ENCODE measurements at regions not wholly inside any gene's neighbourhood (a gene's known extent, or its start where the extent isn't known, plus 50 kb on each side); places are given as distances from the start of the nearest gene placed in this dataset.

DNA sequence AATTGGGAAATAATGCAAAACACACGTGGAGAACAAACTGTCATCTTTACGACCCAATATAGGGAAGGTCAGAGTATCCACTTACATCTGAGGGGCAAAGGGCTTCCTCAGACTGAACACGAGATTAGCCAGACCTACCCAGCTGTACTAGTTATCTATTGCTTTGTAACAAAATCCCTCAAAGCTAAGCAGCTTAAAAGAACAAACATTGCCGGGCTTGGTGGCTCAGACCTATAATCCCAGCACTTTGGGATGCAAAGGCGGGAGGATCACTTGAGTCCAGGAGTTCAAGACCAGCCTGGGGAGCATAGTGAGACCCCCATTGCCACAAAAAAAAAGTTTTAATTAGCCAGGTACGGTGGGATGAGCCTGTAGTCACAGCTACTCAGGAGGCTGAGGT, 262.8 kb downstream of the LTN1 start:
- H3K4me1 ChIP-seq (ENCODE audit: control insufficient read depth in 5 of 5, insufficient read depth in 5 of 5, low read length in 5 of 5) = peaks cover 0 to 4% (median 0%) of the 10 kb centered on the region in 5 donors
- H3K27me3 ChIP-seq (ENCODE audit: control insufficient read depth in 5 of 5, insufficient read depth in 4 of 5, low read length in 5 of 5) = no peaks in the 10 kb centered on the region
- no peaks in the 10 kb centered on the region for H3K36me3 ChIP-seq (ENCODE audit: control insufficient read depth in 5 of 5, insufficient read depth in 5 of 5, low read length in 5 of 5)
- no peak overlapping the region for H3K27ac ChIP-seq (ENCODE audit: low read depth, low read length)
- no peak overlapping the region for H3K4me3 ChIP-seq (ENCODE audit: low read depth in 1 of 5, low read length in 5 of 5)
- no peak overlapping the region for H3K9ac ChIP-seq (ENCODE audit: low read length in 5 of 5)
- H3K9me3 ChIP-seq (ENCODE audit: control insufficient read depth in 5 of 5, low read length in 5 of 5) = no peaks in the 10 kb centered on the region

DNA sequence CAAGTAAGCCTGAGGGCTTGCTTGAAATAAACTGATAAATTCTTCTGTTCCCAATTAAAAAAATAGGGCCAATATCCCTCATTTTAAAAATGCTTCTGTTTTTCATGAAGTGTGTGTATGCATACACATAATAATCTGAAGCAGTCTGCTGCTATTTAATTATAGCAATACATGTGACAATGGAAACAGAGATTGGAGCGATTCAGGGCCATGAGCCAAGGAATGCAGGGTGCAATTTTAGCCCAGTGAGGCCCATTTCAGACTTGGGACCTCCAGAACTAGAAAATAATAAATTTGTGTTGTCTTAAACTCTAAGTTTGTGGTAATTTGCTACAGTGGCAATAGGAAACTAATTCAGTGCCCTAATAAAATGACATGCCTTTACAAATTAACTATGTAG, 264.9 kb downstream of the LTN1 start:
- no peak overlapping the region for H3K27ac ChIP-seq (ENCODE audit: low read depth, low read length)

DNA sequence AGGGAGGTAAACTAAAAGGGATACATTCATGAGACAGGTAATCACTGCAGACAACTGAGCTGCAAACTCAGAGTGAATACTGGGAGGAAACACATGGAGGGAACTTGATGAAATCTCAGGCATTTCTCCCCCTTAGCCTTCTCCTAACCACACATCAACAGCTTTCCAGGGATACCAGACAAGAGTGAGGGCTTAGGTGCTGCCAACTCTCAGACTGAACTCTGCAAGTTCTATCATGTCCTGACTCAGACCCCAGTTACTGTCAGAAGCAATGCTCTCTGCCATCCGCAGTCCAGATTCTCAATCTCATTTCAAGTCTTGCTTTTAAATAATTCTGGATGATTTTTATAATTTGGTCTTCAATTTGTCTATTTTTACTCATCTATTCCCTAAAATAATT, 267.3 kb downstream of the LTN1 start:
- H3K9ac ChIP-seq (ENCODE audit: low read length in 5 of 5) = no peak overlapping the region
- H3K9me3 ChIP-seq (ENCODE audit: control insufficient read depth in 5 of 5, low read length in 5 of 5) = no peaks in the 10 kb centered on the region
- H3K27me3 ChIP-seq (ENCODE audit: control insufficient read depth in 5 of 5, insufficient read depth in 4 of 5, low read length in 5 of 5) = no peaks in the 10 kb centered on the region
- H3K4me1 ChIP-seq (ENCODE audit: control insufficient read depth in 5 of 5, insufficient read depth in 5 of 5, low read length in 5 of 5) = no peaks in the 10 kb centered on the region
- no peaks in the 10 kb centered on the region for H3K36me3 ChIP-seq (ENCODE audit: control insufficient read depth in 5 of 5, insufficient read depth in 5 of 5, low read length in 5 of 5)
- no peak overlapping the region for H3K27ac ChIP-seq (ENCODE audit: low read depth, low read length)
- H3K4me3 ChIP-seq (ENCODE audit: low read depth in 1 of 5, low read length in 5 of 5) = no peak overlapping the region

More for the DNA sequence above, 264.9 kb downstream of the LTN1 start:
- peaks cover 0 to 4% (median 0%) of the 10 kb centered on the region in 5 donors for H3K4me1 ChIP-seq (ENCODE audit: control insufficient read depth in 5 of 5, insufficient read depth in 5 of 5, low read length in 5 of 5)
- no peak overlapping the region for H3K9ac ChIP-seq (ENCODE audit: low read length in 5 of 5)
- H3K4me3 ChIP-seq (ENCODE audit: low read depth in 1 of 5, low read length in 5 of 5) = no peak overlapping the region
- no peaks in the 10 kb centered on the region for H3K27me3 ChIP-seq (ENCODE audit: control insufficient read depth in 5 of 5, insufficient read depth in 4 of 5, low read length in 5 of 5)
- H3K36me3 ChIP-seq (ENCODE audit: control insufficient read depth in 5 of 5, insufficient read depth in 5 of 5, low read length in 5 of 5) = no peaks in the 10 kb centered on the region
- H3K9me3 ChIP-seq (ENCODE audit: control insufficient read depth in 5 of 5, low read length in 5 of 5) = no peaks in the 10 kb centered on the region

DNA sequence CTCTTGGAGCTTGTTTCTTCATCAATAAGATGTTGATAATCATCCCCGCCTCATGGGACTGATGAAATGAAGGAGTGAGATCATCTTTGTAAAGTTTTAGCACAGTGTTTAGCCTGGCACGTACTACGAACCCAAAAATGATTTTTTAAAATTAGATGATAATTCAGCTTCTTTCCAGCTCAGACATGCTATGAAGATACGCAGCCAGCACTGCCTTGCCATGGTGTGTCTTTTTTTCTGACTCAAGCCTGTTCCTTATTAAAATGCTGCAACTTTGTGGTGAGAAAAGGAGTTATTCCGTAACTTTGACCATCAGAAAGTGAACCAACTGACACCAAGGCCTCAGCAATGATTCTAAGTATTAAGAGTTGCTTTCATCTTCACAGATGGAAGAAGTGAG, 269.0 kb downstream of the LTN1 start:
- no peaks in the 10 kb centered on the region for H3K9me3 ChIP-seq (ENCODE audit: control insufficient read depth in 5 of 5, low read length in 5 of 5)
- H3K36me3 ChIP-seq (ENCODE audit: control insufficient read depth in 5 of 5, insufficient read depth in 5 of 5, low read length in 5 of 5) = no peaks in the 10 kb centered on the region
- H3K4me3 ChIP-seq (ENCODE audit: low read depth in 1 of 5, low read length in 5 of 5) = no peak overlapping the region
- no peaks in the 10 kb centered on the region for H3K4me1 ChIP-seq (ENCODE audit: control insufficient read depth in 5 of 5, insufficient read depth in 5 of 5, low read length in 5 of 5)
- no peak overlapping the region for H3K9ac ChIP-seq (ENCODE audit: low read length in 5 of 5)
- H3K27ac ChIP-seq (ENCODE audit: low read depth, low read length) = no peak overlapping the region
- H3K27me3 ChIP-seq (ENCODE audit: control insufficient read depth in 5 of 5, insufficient read depth in 4 of 5, low read length in 5 of 5) = no peaks in the 10 kb centered on the region

DNA sequence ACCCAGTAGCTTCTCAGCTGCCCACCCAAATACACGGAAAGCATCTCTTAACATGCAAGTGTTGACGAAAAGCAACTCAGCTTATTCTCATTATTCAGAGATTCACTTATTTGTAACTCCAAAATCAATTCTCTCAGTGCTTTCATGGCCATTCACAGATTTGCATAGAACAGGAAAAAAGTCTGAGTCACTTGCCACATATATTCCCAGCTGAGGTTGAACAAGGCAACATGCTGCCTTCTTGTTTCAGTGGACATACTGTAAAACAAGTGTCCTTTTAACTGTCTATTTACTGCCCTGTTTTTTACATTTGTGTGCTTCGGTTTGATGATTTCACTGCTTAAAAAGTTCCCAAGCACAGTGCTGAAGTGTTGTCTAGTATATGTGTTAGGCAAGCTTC, 273.0 kb downstream of the LTN1 start:
- no peaks in the 10 kb centered on the region for H3K27me3 ChIP-seq (ENCODE audit: control insufficient read depth in 5 of 5, insufficient read depth in 4 of 5, low read length in 5 of 5)
- H3K9me3 ChIP-seq (ENCODE audit: control insufficient read depth in 5 of 5, low read length in 5 of 5) = no peaks in the 10 kb centered on the region
- H3K4me1 ChIP-seq (ENCODE audit: control insufficient read depth in 5 of 5, insufficient read depth in 5 of 5, low read length in 5 of 5) = no peaks in the 10 kb centered on the region
- H3K4me3 ChIP-seq (ENCODE audit: low read depth in 1 of 5, low read length in 5 of 5) = no peak overlapping the region
- H3K27ac ChIP-seq (ENCODE audit: low read depth, low read length) = no peak overlapping the region
- no peaks in the 10 kb centered on the region for H3K36me3 ChIP-seq (ENCODE audit: control insufficient read depth in 5 of 5, insufficient read depth in 5 of 5, low read length in 5 of 5)
- H3K9ac ChIP-seq (ENCODE audit: low read length in 5 of 5) = no peak overlapping the region

DNA sequence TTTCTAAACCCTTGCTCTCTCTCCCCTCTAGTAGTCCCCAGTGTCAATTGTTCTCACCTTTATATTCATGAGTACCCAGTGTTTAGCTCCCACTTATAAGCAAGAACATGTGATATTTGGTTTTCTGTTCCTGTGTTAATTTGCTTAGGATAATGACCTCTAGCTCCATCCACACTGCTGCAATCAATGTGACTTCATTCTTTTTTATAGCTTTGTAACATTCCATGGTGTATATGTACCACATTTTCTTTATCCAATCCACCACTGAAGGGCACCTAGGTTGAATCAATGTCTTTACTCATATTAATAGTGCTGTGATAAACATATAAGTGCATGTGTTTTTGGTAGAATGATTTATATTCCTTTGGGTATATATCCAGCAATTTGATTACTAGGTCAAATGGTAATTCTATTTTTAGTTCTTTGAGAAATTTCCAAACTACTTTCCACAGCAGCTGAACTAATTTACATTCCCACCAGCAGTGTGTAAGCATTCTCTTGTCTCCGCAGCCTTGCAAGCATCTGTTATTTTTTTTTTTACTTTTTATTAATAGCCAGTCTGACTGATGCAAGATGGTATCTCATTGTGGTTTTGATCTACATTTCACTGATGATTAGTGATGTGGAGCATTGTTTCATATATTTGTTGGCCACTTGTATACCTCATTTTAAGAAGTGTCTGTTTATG, 277.8 kb downstream of the LTN1 start:
- Histone ChIP-seq H3K36me3 (ENCODE audit: control insufficient read depth in 5 of 5, insufficient read depth in 5 of 5, low read length in 5 of 5) (no peaks in the 10 kb centered on the region), H3K27ac (ENCODE audit: low read depth, low read length) (no peak overlapping the region), H3K4me1 (ENCODE audit: control insufficient read depth in 5 of 5, insufficient read depth in 5 of 5, low read length in 5 of 5) (no peaks in the 10 kb centered on the region), H3K27me3 (ENCODE audit: control insufficient read depth in 5 of 5, insufficient read depth in 4 of 5, low read length in 5 of 5) (no peaks in the 10 kb centered on the region), H3K9ac (ENCODE audit: low read length in 5 of 5) (no peak overlapping the region), H3K4me3 (ENCODE audit: low read depth in 1 of 5, low read length in 5 of 5) (no peak overlapping the region), H3K9me3 (ENCODE audit: control insufficient read depth in 5 of 5, low read length in 5 of 5) (peaks cover 0 to 6% (median 0%) of the 10 kb centered on the region in 5 donors)

DNA sequence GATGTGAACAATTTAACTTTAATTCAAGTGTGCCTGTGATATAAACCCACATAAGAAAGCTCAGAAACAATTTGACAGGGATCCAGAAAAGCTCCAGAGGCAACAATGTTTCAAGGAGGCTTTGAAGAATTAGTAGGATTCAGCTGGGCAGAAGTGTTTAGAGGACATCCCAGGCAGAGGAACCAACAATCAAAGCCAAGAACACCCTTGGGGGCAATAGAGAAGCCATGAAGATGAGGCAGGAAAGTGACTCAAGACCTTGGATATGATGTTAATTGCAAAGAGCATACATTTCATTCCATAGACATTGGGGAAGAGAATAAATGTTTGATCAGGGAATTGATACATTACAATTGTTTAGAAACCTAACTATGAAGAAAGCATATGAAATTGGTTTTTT, 280.3 kb downstream of the LTN1 start:
- Histone ChIP-seq H3K9me3 (ENCODE audit: control insufficient read depth in 5 of 5, low read length in 5 of 5) (peaks cover 0 to 10% (median 0%) of the 10 kb centered on the region in 5 donors), H3K9ac (ENCODE audit: low read length in 5 of 5) (no peak overlapping the region), H3K4me3 (ENCODE audit: low read depth in 1 of 5, low read length in 5 of 5) (no peak overlapping the region), H3K36me3 (ENCODE audit: control insufficient read depth in 5 of 5, insufficient read depth in 5 of 5, low read length in 5 of 5) (no peaks in the 10 kb centered on the region), H3K27me3 (ENCODE audit: control insufficient read depth in 5 of 5, insufficient read depth in 4 of 5, low read length in 5 of 5) (no peaks in the 10 kb centered on the region), H3K4me1 (ENCODE audit: control insufficient read depth in 5 of 5, insufficient read depth in 5 of 5, low read length in 5 of 5) (no peaks in the 10 kb centered on the region), H3K27ac (ENCODE audit: low read depth, low read length) (no peak overlapping the region)

DNA sequence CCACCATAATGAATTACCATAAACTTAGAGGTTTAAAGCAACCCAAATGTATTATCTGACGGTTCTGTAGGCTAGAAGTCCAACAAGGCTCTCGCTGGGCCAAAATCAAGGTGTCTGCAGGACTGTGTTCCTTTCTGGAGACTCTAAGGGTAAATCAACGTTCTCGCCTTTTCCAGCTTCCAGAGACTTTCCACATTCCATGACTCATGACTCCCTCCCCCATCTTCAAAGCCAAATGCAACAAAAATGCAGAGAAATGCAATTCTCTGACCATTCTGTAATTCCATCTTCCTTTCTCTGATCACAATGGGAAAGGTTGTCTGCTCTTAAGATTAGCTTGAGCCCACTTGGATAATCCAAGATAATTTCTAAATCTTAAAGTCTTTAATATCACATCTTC, 287.1 kb downstream of the LTN1 start:
- H3K36me3 ChIP-seq (ENCODE audit: control insufficient read depth in 5 of 5, insufficient read depth in 5 of 5, low read length in 5 of 5) = no peaks in the 10 kb centered on the region
- no peaks in the 10 kb centered on the region for H3K27me3 ChIP-seq (ENCODE audit: control insufficient read depth in 5 of 5, insufficient read depth in 4 of 5, low read length in 5 of 5)
- H3K9ac ChIP-seq (ENCODE audit: low read length in 5 of 5) = no peak overlapping the region
- no peak overlapping the region for H3K27ac ChIP-seq (ENCODE audit: low read depth, low read length)
- H3K4me1 ChIP-seq (ENCODE audit: control insufficient read depth in 5 of 5, insufficient read depth in 5 of 5, low read length in 5 of 5) = peaks cover 0 to 3% (median 0%) of the 10 kb centered on the region in 5 donors
- H3K4me3 ChIP-seq (ENCODE audit: low read depth in 1 of 5, low read length in 5 of 5) = no peak overlapping the region
- H3K9me3 ChIP-seq (ENCODE audit: control insufficient read depth in 5 of 5, low read length in 5 of 5) = peaks cover 0 to 8% (median 3%) of the 10 kb centered on the region in 5 donors

DNA sequence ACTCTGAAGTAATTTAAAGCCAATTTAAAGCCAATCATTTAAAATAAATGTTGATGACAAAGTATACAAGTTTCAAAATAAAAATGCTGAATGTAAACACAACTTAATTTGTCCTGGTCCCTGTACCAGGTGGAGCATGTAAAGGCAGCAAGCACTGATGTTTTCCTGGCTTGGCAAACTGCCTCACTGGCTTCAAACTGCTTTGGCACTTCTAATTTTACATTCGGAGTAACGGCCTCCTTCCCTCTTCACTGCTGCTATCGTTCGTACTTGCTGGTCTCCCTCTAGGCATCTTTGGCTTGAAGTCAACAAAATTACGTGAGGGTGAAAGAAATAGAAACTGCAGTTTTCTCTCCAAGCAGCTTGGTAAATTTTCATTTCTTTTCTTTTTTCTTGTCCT, 287.9 kb downstream of the LTN1 start:
- Histone ChIP-seq H3K27me3 (ENCODE audit: control insufficient read depth in 5 of 5, insufficient read depth in 4 of 5, low read length in 5 of 5) (no peaks in the 10 kb centered on the region), H3K9me3 (ENCODE audit: control insufficient read depth in 5 of 5, low read length in 5 of 5) (peaks cover 0 to 8% (median 3%) of the 10 kb centered on the region in 5 donors), H3K9ac (ENCODE audit: low read length in 5 of 5) (no peak overlapping the region), H3K27ac (ENCODE audit: low read depth, low read length) (no peak overlapping the region), H3K4me1 (ENCODE audit: control insufficient read depth in 5 of 5, insufficient read depth in 5 of 5, low read length in 5 of 5) (peaks cover 0 to 7% (median 0%) of the 10 kb centered on the region in 5 donors), H3K36me3 (ENCODE audit: control insufficient read depth in 5 of 5, insufficient read depth in 5 of 5, low read length in 5 of 5) (no peaks in the 10 kb centered on the region), H3K4me3 (ENCODE audit: low read depth in 1 of 5, low read length in 5 of 5) (no peak overlapping the region)

DNA sequence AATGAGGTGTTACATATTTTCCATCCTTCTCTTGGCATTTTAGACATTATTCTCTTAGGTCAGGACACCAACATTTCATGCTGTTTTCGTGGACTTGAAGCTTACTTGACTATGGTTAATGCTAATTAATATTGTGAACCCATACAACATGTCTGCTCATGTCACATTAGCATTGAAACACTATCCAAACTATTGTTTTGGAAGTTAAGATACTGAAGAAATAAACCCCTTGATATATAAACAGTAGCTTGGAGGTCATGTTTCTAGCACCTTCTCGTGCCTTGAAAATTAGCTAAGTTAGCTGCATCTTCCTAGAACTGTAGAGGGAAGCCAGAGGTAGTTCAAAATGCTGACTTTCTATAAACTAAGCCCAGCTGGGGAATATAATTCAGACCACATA, 288.8 kb downstream of the LTN1 start:
- Histone ChIP-seq H3K36me3 (ENCODE audit: control insufficient read depth in 5 of 5, insufficient read depth in 5 of 5, low read length in 5 of 5) (no peaks in the 10 kb centered on the region), H3K4me1 (ENCODE audit: control insufficient read depth in 5 of 5, insufficient read depth in 5 of 5, low read length in 5 of 5) (peaks cover 0 to 11% (median 0%) of the 10 kb centered on the region in 5 donors), H3K9me3 (ENCODE audit: control insufficient read depth in 5 of 5, low read length in 5 of 5) (peaks cover 0 to 8% (median 2%) of the 10 kb centered on the region in 5 donors), H3K4me3 (ENCODE audit: low read depth in 1 of 5, low read length in 5 of 5) (no peak overlapping the region), H3K27ac (ENCODE audit: low read depth, low read length) (no peak overlapping the region), H3K27me3 (ENCODE audit: control insufficient read depth in 5 of 5, insufficient read depth in 4 of 5, low read length in 5 of 5) (no peaks in the 10 kb centered on the region), H3K9ac (ENCODE audit: low read length in 5 of 5) (no peak overlapping the region)

Data from subcutaneous abdominal adipose tissue (tissue), 5 donors.